Natural killer cell treated with Interleukin-12 subunit alpha and Interleukin-12 subunit beta and Interleukin-15 and Interleukin-18, amount 100 ng/mL, for 72 hours (primary cell): ENCODE measurements at regions not wholly inside any gene's neighbourhood (a gene's known extent, or its start where the extent isn't known, plus 50 kb on each side); places are given as distances from the start of the nearest gene placed in this dataset.
A peak's percentile ranks its signal among the peaks of the same experiment; 100 is the strongest.

Source experiments
- ATAC-seq, 2 donors: fragments of 150-1000 bp; cut with Tn5 transposase in 1 of 2; sonication (Bioruptor Pico), chemical (Tn5 transposase) in 1 of 2; 2 replicates each; pipeline ENCODE4 v1.10.0; 2021
- DNase-seq: peaks from one replicate; pipeline ENCODE4 v3.0.0; 2022; ENCODE audit warnings: low spot score
- H3K27ac Mint-ChIP-seq, 2 donors: 1 replicate in 1 of 2; 2 replicates in 1 of 2; pipeline ENCODE4 v1.8.0; 2022; ENCODE audit warnings: mixed read lengths in 2 of 2, mild to moderate bottlenecking in 1 of 2, moderate library complexity in 1 of 2
- H3K27me3 Mint-ChIP-seq, 2 donors: 1 replicate in 1 of 2; 2 replicates in 1 of 2; pipeline ENCODE4 v1.8.0; 2022; ENCODE audit warnings: mixed read lengths in 2 of 2
- H3K36me3 Mint-ChIP-seq: one replicate; pipeline ENCODE4 v1.8.0; 2022; ENCODE audit warnings: mixed read lengths
- H3K4me1 Mint-ChIP-seq, 2 donors: 1 replicate in 1 of 2; 2 replicates in 1 of 2; pipeline ENCODE4 v1.8.0; 2022; ENCODE audit warnings: low read depth in 2 of 2, mixed read lengths in 2 of 2, mild to moderate bottlenecking in 1 of 2
- H3K4me3 Mint-ChIP-seq: one replicate; pipeline ENCODE4 v1.8.0; 2022; ENCODE audit warnings: mixed read lengths
- H3K9me3 Mint-ChIP-seq: 2 replicates; pipeline ENCODE4 v1.8.0; 2022; ENCODE audit warnings: mixed read lengths

GRCh38 chr6:109299776-109300564, 82.3 kb downstream of the CD164 start:
- Mint-ChIP-seq H3K27ac (no peak overlapping the region), H3K4me1 (peaks cover 12 to 22% of the 10 kb centered on the region in 2 donors), H3K9me3 (no peaks in the 10 kb centered on the region), H3K4me3 (no peak overlapping the region), H3K27me3 (peaks cover 9 to 18% of the 10 kb centered on the region in 2 donors), H3K36me3 (no peaks in the 10 kb centered on the region)
- DNase-seq, result no peak
- no peak for ATAC-seq

- Mint-ChIP-seq H3K27me3 (peaks cover 9 to 21% of the 10 kb centered on the region in 2 donors), H3K9me3 (no peaks in the 10 kb centered on the region), H3K4me1 (peaks cover 4 to 14% of the 10 kb centered on the region in 2 donors), H3K36me3 (no peaks in the 10 kb centered on the region), H3K27ac (no peak overlapping the region), H3K4me3 (no peak overlapping the region)
- DNase-seq (no peak), ATAC-seq (no peak)
These were observed 83.0 kb downstream of the CD164 start for GRCh38 chr6:109299265-109299607.

GRCh38 chr6:109298605-109299264, 83.5 kb downstream of the CD164 start:
- Mint-ChIP-seq H3K9me3 (no peaks in the 10 kb centered on the region), H3K27me3 (peaks cover 9 to 25% of the 10 kb centered on the region in 2 donors), H3K4me1 (peaks cover 0 to 9% of the 10 kb centered on the region in 2 donors), H3K27ac (peak overlapping the region in 1 of 2 donors; percentile 52), H3K36me3 (no peaks in the 10 kb centered on the region), H3K4me3 (no peak overlapping the region)
- DNase-seq (no peak), ATAC-seq (no peak)

DNA sequence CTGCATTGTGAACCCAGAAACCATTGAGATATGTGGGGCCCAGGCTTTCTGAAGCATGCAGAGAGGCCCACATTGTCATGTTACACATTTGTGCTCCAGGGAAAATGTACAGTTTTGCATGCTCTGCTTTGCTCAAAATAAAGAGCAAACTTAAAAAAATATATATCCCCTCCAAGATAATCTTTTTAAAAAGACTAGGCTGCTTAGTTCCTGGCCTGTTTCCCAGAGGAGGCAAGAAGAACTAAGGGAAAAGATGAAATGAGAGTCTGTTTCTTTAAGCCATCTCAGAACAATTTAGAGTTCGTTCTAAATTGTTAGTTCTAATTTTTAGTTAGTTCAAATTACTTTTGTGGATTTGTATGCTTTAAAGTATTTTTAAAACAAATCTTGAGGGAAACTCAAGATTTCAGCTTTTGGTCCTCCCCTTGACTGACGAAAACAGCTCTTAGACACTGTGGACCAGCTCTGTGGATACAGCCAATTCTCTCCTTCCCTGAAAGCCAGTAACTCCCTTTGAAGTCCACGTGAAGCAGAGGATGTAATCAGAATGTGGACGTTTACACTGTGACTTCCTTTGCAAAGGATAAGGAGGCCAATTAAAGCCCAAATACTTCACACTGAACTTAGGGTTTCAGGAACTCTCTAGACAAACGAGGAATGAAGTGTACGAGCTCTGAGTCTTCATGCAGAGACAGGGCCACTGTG, 84.7 kb downstream of the CD164 start:
- peaks cover 9 to 25% of the 10 kb centered on the region in 2 donors for H3K27me3 Mint-ChIP-seq
- no peak for DNase-seq
- H3K36me3 Mint-ChIP-seq, result no peaks in the 10 kb centered on the region
- no peak for ATAC-seq
- no peak overlapping the region for H3K4me3 Mint-ChIP-seq
- H3K9me3 Mint-ChIP-seq, result no peaks in the 10 kb centered on the region
- H3K4me1 Mint-ChIP-seq, result peaks cover 0 to 3% of the 10 kb centered on the region in 2 donors
- peak overlapping the region in 1 of 2 donors; percentile 52 for H3K27ac Mint-ChIP-seq

DNA sequence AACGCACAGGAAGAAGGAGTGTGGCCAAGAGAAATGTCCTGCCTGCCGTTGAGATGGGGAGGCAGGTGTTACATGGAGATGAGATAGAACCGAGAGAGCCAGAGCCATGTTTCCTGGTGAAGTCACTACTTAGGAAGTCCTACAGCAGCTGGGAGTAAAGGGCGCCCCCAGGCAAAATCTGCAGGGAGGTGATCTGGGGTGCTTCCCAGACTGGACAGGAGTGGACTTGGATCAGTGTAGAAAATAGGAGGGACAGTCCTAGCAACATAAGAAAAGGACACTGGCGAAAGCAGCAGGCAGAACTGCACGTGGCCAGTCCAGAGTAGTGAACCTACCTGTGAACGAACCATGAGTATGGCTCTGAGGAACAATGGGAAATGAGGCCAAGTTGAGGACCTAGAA, 85.3 kb downstream of the CD164 start:
- ATAC-seq, result no peak
- H3K36me3 Mint-ChIP-seq, result no peaks in the 10 kb centered on the region
- no peaks in the 10 kb centered on the region for H3K9me3 Mint-ChIP-seq
- DNase-seq, result no peak
- peaks cover 15 to 25% of the 10 kb centered on the region in 2 donors for H3K27me3 Mint-ChIP-seq
- H3K4me3 Mint-ChIP-seq, result no peak overlapping the region
- peaks cover 0 to 3% of the 10 kb centered on the region in 2 donors for H3K4me1 Mint-ChIP-seq
- no peak overlapping the region for H3K27ac Mint-ChIP-seq

DNA sequence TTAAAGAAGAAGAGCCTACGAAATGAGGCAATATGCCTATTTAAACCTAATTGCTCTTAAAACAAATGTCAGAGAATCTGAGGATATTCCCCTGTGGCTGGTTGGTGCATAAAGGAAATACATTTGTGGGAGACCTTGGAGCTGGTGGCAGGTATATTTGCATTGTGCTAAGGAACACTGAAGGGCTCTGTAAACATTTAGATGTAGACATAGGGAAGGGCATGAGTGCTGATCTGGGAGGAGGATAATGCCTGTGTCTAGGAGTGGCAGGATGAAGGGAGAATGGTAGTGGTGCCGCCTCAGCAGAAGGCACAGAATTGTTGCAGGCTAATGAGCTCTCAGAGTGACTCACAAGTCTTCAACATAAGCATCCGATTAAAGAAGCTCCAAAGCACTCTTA, 85.8 kb downstream of the CD164 start:
- no peaks in the 10 kb centered on the region for H3K9me3 Mint-ChIP-seq
- no peak overlapping the region for H3K27ac Mint-ChIP-seq
- ATAC-seq (no peak), DNase-seq (no peak)
- peaks cover 18 to 22% of the 10 kb centered on the region in 2 donors for H3K27me3 Mint-ChIP-seq
- H3K4me3 Mint-ChIP-seq, result no peak overlapping the region
- H3K4me1 Mint-ChIP-seq, result peaks cover 0 to 3% of the 10 kb centered on the region in 2 donors
- H3K36me3 Mint-ChIP-seq, result no peaks in the 10 kb centered on the region

DNA sequence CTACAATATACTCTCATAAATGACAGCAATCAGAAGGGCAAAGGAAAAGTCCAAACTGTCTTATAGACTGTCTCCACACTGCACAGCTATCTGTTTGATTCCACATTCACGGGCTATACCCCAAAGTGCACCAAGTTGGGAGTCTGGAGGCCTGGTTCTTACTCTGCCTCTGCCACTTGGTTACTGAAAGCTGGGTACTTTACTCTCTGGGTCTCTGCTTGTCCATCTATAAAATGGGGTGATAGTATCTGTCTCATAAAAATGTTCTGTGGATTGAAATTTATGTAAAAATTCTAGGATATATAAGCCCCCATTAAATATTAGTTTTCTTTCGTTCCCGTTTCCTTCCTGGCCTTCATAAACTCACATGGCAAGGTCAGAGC, 86.5 kb downstream of the CD164 start:
- Mint-ChIP-seq H3K27ac (no peak overlapping the region), H3K36me3 (no peaks in the 10 kb centered on the region), H3K4me1 (peaks cover 0 to 3% of the 10 kb centered on the region in 2 donors), H3K27me3 (peaks cover 18 to 22% of the 10 kb centered on the region in 2 donors), H3K9me3 (no peaks in the 10 kb centered on the region), H3K4me3 (no peak overlapping the region)
- ATAC-seq (no peak), DNase-seq (no peak)

- no peaks in the 10 kb centered on the region for H3K36me3 Mint-ChIP-seq
- no peak overlapping the region for H3K4me3 Mint-ChIP-seq
- H3K27ac Mint-ChIP-seq, result no peak overlapping the region
- ATAC-seq (no peak), DNase-seq (no peak)
- peaks cover 0 to 3% of the 10 kb centered on the region in 2 donors for H3K4me1 Mint-ChIP-seq
- peaks cover 18 to 22% of the 10 kb centered on the region in 2 donors for H3K27me3 Mint-ChIP-seq
- H3K9me3 Mint-ChIP-seq, result no peaks in the 10 kb centered on the region
These were observed 87.0 kb downstream of the CD164 start for GRCh38 chr6:109295109-109295773.

DNA sequence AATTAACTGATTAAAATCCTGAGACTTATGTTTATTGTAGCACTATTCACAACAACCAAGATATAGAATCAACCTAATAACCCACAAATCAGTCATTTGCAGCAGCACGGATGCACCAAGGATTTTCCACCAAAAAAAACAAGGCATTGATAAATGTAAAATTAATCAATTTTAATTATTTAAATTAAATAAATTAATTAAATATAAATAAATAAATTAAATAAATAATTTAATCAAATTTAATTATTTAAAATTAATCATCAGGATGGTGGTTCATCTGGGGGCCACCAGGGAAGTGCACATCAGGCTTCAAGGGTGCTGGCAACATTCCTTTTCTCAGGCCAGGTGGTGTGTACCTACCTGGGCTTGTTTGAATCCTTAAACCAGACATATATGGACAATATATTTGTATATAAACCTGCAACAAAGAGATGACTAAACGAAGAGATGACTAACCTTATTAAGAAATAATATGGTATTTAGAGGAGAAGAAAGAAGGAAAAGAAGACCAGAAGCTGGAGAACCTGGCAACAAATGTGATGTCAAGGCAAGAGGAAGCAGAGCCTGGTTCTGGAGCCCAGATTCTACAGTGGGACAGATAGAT, 89.2 kb downstream of the CD164 start:
- no peaks in the 10 kb centered on the region for H3K9me3 Mint-ChIP-seq
- no peak for DNase-seq
- H3K4me3 Mint-ChIP-seq, result no peak overlapping the region
- no peaks in the 10 kb centered on the region for H3K36me3 Mint-ChIP-seq
- ATAC-seq, result no peak
- H3K4me1 Mint-ChIP-seq, result peaks cover 0 to 2% of the 10 kb centered on the region in 2 donors
- H3K27ac Mint-ChIP-seq, result no peak overlapping the region
- H3K27me3 Mint-ChIP-seq, result peaks cover 17 to 18% of the 10 kb centered on the region in 2 donors

GRCh38 chr6:109292420-109292819, 89.8 kb downstream of the CD164 start:
- peaks cover 13 to 18% of the 10 kb centered on the region in 2 donors for H3K27me3 Mint-ChIP-seq
- no peaks in the 10 kb centered on the region for H3K4me1 Mint-ChIP-seq
- DNase-seq, result no peak
- no peak for ATAC-seq
- no peak overlapping the region for H3K4me3 Mint-ChIP-seq
- no peaks in the 10 kb centered on the region for H3K9me3 Mint-ChIP-seq
- no peak overlapping the region for H3K27ac Mint-ChIP-seq
- no peaks in the 10 kb centered on the region for H3K36me3 Mint-ChIP-seq

GRCh38 chr6:109291902-109292301, 90.4 kb downstream of the CD164 start:
- Mint-ChIP-seq H3K27ac (peak overlapping the region in 1 of 2 donors; percentile 16), H3K4me1 (no peaks in the 10 kb centered on the region), H3K36me3 (no peaks in the 10 kb centered on the region), H3K4me3 (no peak overlapping the region), H3K27me3 (peaks cover 13 to 17% of the 10 kb centered on the region in 2 donors), H3K9me3 (no peaks in the 10 kb centered on the region)
- ATAC-seq, result no peak
- no peak for DNase-seq

DNA sequence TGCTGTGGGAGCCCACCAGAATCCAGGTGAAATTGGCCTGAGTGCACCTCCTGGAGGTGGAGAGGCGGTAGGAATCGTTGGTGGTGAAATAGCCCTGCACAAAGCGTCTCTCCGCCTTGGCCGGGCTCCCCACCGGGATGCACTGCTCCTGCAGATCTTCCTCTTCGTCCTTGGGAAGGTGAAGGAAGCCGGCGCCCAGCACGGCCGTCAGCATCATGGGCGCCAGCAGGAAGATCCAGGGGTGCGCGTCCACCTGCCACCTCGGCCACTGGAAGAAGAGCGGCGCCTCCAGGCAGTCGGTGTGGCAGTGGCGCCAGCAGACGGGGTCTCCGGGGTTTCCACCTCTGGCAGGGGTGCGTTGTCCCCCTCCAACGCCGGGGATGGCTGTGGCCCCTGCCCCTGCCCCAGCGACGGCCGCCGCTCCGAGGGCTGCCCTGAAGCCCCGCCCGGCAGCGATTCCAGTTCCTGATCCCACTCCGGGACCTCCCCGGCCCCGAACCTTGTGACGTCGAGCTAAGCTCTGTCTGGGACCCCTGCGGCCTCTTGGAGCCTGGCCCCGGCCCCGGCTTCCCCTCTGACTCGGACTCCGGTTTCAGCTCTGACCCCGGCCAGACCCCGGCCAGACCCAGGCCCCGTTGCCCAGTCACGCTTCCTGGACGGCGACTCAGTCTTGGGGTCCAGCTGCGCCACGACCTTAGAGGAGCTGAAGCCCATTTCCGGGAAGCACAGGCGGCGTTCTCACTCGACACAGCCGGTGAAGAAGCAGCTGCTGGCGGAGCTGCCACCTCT, 91.9 kb downstream of the CD164 start:
- DNase-seq (no peak), ATAC-seq (no peak)
- Mint-ChIP-seq H3K9me3 (no peaks in the 10 kb centered on the region), H3K27me3 (peaks cover 7 to 9% of the 10 kb centered on the region in 2 donors), H3K27ac (no peak overlapping the region), H3K4me1 (no peaks in the 10 kb centered on the region), H3K4me3 (no peak overlapping the region), H3K36me3 (no peaks in the 10 kb centered on the region)

- no peak overlapping the region for H3K27ac Mint-ChIP-seq
- no peak for ATAC-seq
- no peaks in the 10 kb centered on the region for H3K4me1 Mint-ChIP-seq
- no peaks in the 10 kb centered on the region for H3K36me3 Mint-ChIP-seq
- no peak overlapping the region for H3K4me3 Mint-ChIP-seq
- no peaks in the 10 kb centered on the region for H3K9me3 Mint-ChIP-seq
- no peak for DNase-seq
- peaks cover 0 to 2% of the 10 kb centered on the region in 2 donors for H3K27me3 Mint-ChIP-seq
These were observed 96.9 kb downstream of the CD164 start for GRCh38 chr6:109285366-109285765.
